22Rv1 (cell line): ENCODE measurements at regions not wholly inside any gene's neighbourhood (a gene's known extent, or its start where the extent isn't known, plus 50 kb on each side); places are given as distances from the start of the nearest gene placed in this dataset.

Experiments
- CTCF ChIP-seq: fragments of 450-650 bp; IDR thresholded peaks from 2 replicates; pipeline ENCODE4 v1.5.1; 2017; ENCODE audit warnings: mild to moderate bottlenecking
- ZFX ChIP-seq: fragments of 450-650 bp; IDR thresholded peaks from 2 replicates; pipeline ENCODE4 v1.6.1; 2017; ENCODE audit warnings: antibody characterized with exemption, borderline replicate concordance

- no peak for TF ChIP-seq CTCF
- no peak for TF ChIP-seq ZFX
Measured at GRCh38 chr6:72466971-72467566, 154.8 kb upstream of the KCNQ5 start.
